ENCODE measurements at regions not wholly inside any gene's neighbourhood (a gene's known extent, or its start where the extent isn't known, plus 50 kb on each side); places are given as distances from the start of the nearest gene placed in this dataset.

- WGBS (ENCODE audit: insufficient coverage) = 78% methylated on average over 7 of the region's 9 CpGs
- Histone ChIP-seq H3K9me3 (ENCODE audit: control extremely low read depth in 1 of 3, control insufficient read depth in 2 of 3, insufficient read depth in 1 of 3, low read length in 2 of 3) (peaks cover 0 to 8% (median 0%) of the 10 kb centered on the region in 3 donors), H3K36me3 (replicated peaks in 1 of 2; ENCODE audit: control extremely low read depth in 1 of 2, control insufficient read depth in 1 of 2, extremely low read depth in 1 of 2, insufficient read depth in 2 of 2, low read length in 1 of 2) (no peaks in the 10 kb centered on the region), H3K9ac (ENCODE audit: low read length) (no peak overlapping the region), H3K27me3 (replicated peaks in 1 of 4; ENCODE audit: control extremely low read depth in 1 of 4, control insufficient read depth in 3 of 4, insufficient read depth in 4 of 4, low read length in 3 of 4) (peaks cover 0 to 3% (median 0%) of the 10 kb centered on the region in 4 experiments), H3K79me2 (ENCODE audit: control insufficient read depth, insufficient read depth, low read length) (no peaks in the 10 kb centered on the region), H3K4me1 (ENCODE audit: control insufficient read depth in 2 of 2, insufficient read depth in 2 of 2, low read length in 2 of 2) (no peaks in the 10 kb centered on the region), H3K27ac (ENCODE audit: low read length in 2 of 2) (no peak overlapping the region), H4K20me1 (ENCODE audit: control insufficient read depth, insufficient read depth, low read length, poor library complexity, severe bottlenecking) (no peaks in the 10 kb centered on the region), H3K4me2 (replicated peaks; ENCODE audit: low read depth, low read length, poor library complexity, severe bottlenecking) (no peak overlapping the region), H2AFZ (ENCODE audit: insufficient read depth, low read depth, low read length, poor library complexity, severe bottlenecking) (no peak overlapping the region), H3K4me3 (ENCODE audit: control extremely low read depth in 1 of 5, extremely low read depth in 1 of 5, insufficient read depth in 1 of 5, low read depth in 2 of 5, low read length in 4 of 5) (no peak overlapping the region)
- intact Hi-C loops (cut with micrococcal nuclease) = no loop called here
- H3K27ac Mint-ChIP-seq = no peak overlapping the region
- H3K4me3 Mint-ChIP-seq = no peak overlapping the region
- ATAC-seq (ENCODE audit: low read depth) = no peak
- POLR2A ChIA-PET = interaction anchor here (0.6 kb wide), 1 partner anchor 401 kb away, joined by 6 read pairs; no protein-coding TSS in a partner anchor
- no peak for DNase-seq
- TF ChIP-seq CTCF (IDR thresholded peaks at IDR 0.05) = no peak
- TF ChIP-seq EZH2 (IDR thresholded peaks at IDR 0.05; ENCODE audit: borderline replicate concordance, insufficient read depth, low read depth, low read length, poor library complexity, severe bottlenecking) = no peak
- CTCF ChIA-PET = interaction anchor here (1.5 kb wide), 1 partner anchor 24 kb away, joined by 5 read pairs; no protein-coding TSS in a partner anchor
- peaks cover 3% of the 10 kb centered on the region for H3K9me3 Mint-ChIP-seq (ENCODE audit: insufficient read depth)
- peaks cover 31% of the 10 kb centered on the region for H3K27me3 Mint-ChIP-seq
- H3K4me1 Mint-ChIP-seq = no peaks in the 10 kb centered on the region
Measured at GRCh38 chr12:125206711-125207110, 141.5 kb downstream of the AACS start.

- intact Hi-C loops (cut with micrococcal nuclease) = no loop called here
- Histone ChIP-seq H4K20me1 (ENCODE audit: control insufficient read depth, insufficient read depth, low read length, poor library complexity, severe bottlenecking) (no peaks in the 10 kb centered on the region), H3K9me3 (ENCODE audit: control extremely low read depth in 1 of 3, control insufficient read depth in 2 of 3, insufficient read depth in 1 of 3, low read length in 2 of 3) (no peaks in the 10 kb centered on the region), H3K27ac (ENCODE audit: low read length in 2 of 2) (no peak overlapping the region), H3K9ac (ENCODE audit: low read length) (no peak overlapping the region), H3K4me2 (replicated peaks; ENCODE audit: low read depth, low read length, poor library complexity, severe bottlenecking) (no peak overlapping the region), H3K79me2 (ENCODE audit: control insufficient read depth, insufficient read depth, low read length) (no peaks in the 10 kb centered on the region), H3K27me3 (replicated peaks in 1 of 4; ENCODE audit: control extremely low read depth in 1 of 4, control insufficient read depth in 3 of 4, insufficient read depth in 4 of 4, low read length in 3 of 4) (peaks cover 0 to 3% (median 0%) of the 10 kb centered on the region in 4 experiments), H3K36me3 (replicated peaks in 1 of 2; ENCODE audit: control extremely low read depth in 1 of 2, control insufficient read depth in 1 of 2, extremely low read depth in 1 of 2, insufficient read depth in 2 of 2, low read length in 1 of 2) (no peaks in the 10 kb centered on the region), H3K4me1 (ENCODE audit: control insufficient read depth in 2 of 2, insufficient read depth in 2 of 2, low read length in 2 of 2) (no peaks in the 10 kb centered on the region), H2AFZ (ENCODE audit: insufficient read depth, low read depth, low read length, poor library complexity, severe bottlenecking) (no peak overlapping the region), H3K4me3 (ENCODE audit: control extremely low read depth in 1 of 5, extremely low read depth in 1 of 5, insufficient read depth in 1 of 5, low read depth in 2 of 5, low read length in 4 of 5) (no peak overlapping the region)
- TF ChIP-seq CTCF (IDR thresholded peaks at IDR 0.05) (no peak), EZH2 (IDR thresholded peaks at IDR 0.05; ENCODE audit: borderline replicate concordance, insufficient read depth, low read depth, low read length, poor library complexity, severe bottlenecking) (no peak)
- POLR2A ChIA-PET = no interaction called here
- ATAC-seq (ENCODE audit: low read depth) = no peak
- Mint-ChIP-seq H3K27ac (no peak overlapping the region), H3K9me3 (ENCODE audit: insufficient read depth) (no peaks in the 10 kb centered on the region), H3K27me3 (peaks cover 25% of the 10 kb centered on the region), H3K4me3 (no peak overlapping the region), H3K4me1 (no peaks in the 10 kb centered on the region)
- WGBS (ENCODE audit: insufficient coverage) = 81% methylated on average over 5 of the region's 5 CpGs
- CTCF ChIA-PET = no interaction called here
- no peak for DNase-seq
Measured at GRCh38 chr12:125208334-125208733, 143.1 kb downstream of the AACS start.

Data from B cell (primary cell).